OCI-LY1 (cell line): ENCODE measurements at regions not wholly inside any gene's neighbourhood (a gene's known extent, or its start where the extent isn't known, plus 50 kb on each side); places are given as distances from the start of the nearest gene placed in this dataset.

ENCODE experiments used
- CTCF ChIP-seq: fragments of 200-600 bp; sonication (generic), shearing (Covaris generic); IDR thresholded peaks from 2 replicates; pipeline ENCODE4 v1.5.1; 2017; ENCODE audit warnings: mild to moderate bottlenecking, antibody characterized with exemption, low read length, moderate library complexity, mixed read lengths
- EZH2 ChIP-seq: fragments of 200-600 bp; sonication (generic), shearing (Covaris generic); IDR thresholded peaks from 2 replicates; pipeline ENCODE4 v1.8.0; 2017; ENCODE audit warnings: borderline replicate concordance, mixed run types, mild to moderate bottlenecking, antibody characterized with exemption, low read length, moderate library complexity, mixed read lengths

GRCh38 chr2:57987835-57988573 is 58.6 kb upstream of the VRK2 start:
- no peak for TF ChIP-seq CTCF
- TF ChIP-seq EZH2: no peak
